ENCODE measurements at regions not wholly inside any gene's neighbourhood (a gene's known extent, or its start where the extent isn't known, plus 50 kb on each side); places are given as distances from the start of the nearest gene placed in this dataset.

DNA sequence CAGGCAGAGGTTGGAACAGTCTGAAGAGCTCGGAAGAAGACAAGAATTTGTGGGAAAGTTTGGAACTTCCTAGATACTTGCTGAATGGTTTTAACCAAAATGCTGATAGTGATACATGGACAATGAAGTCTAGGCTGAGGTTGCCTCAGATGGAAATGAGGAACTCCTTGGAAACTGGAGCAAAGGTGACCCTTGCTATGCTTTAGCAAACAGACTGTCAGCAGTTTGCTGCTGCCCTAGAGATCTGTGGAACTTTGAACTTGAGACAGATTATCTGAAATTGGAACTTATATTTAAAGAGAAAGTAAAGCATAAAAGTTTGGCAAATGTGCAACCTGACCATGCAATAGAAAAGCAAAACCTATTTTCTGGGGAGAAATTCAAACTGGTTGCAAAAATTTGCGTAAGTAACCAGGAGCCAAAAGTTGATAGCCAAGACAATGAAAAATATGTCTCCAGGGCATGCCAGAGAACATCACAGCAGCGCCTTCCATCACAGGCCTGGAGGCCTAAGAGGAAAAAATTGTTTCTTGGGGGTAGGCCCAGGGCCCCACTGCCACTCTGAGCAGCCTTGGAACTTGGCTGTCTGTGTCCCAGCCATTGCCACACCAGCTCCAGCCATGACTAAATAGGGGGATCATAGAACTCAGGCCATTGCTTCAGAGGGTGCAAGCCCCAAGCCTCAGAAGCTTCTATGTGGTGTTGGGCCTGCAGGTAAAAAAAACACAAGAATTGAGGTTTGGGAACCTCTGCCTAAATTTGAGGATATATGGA, 675.3 kb downstream of the LTN1 start:
- ChIA-PET CTCF (no interaction called here), POLR2A (no interaction called here)
- 91% methylated on average over 3 of the region's 3 CpGs for WGBS (ENCODE audit: insufficient coverage)
- Mint-ChIP-seq H3K4me3 (no peak overlapping the region), H3K9me3 (ENCODE audit: insufficient read depth) (peaks cover 2% of the 10 kb centered on the region), H3K27me3 (no peaks in the 10 kb centered on the region), H3K27ac (no peak overlapping the region), H3K4me1 (no peaks in the 10 kb centered on the region)
- H4K20me1 ChIP-seq (ENCODE audit: control insufficient read depth, insufficient read depth, low read length, poor library complexity, severe bottlenecking): no peaks in the 10 kb centered on the region
- H3K36me3 ChIP-seq (replicated peaks in 1 of 2; ENCODE audit: control extremely low read depth in 1 of 2, control insufficient read depth in 1 of 2, extremely low read depth in 1 of 2, insufficient read depth in 2 of 2, low read length in 1 of 2): no peaks in the 10 kb centered on the region
- H3K4me1 ChIP-seq (ENCODE audit: control insufficient read depth in 2 of 2, insufficient read depth in 2 of 2, low read length in 2 of 2): no peaks in the 10 kb centered on the region
- DNase-seq (no peak), ATAC-seq (ENCODE audit: low read depth) (no peak)
- H3K9me3 ChIP-seq (ENCODE audit: control extremely low read depth in 1 of 3, control insufficient read depth in 2 of 3, insufficient read depth in 1 of 3, low read length in 2 of 3): no peaks in the 10 kb centered on the region
- H3K9ac ChIP-seq (ENCODE audit: low read length): no peak overlapping the region
- no peak overlapping the region for H3K4me2 ChIP-seq (replicated peaks; ENCODE audit: low read depth, low read length, poor library complexity, severe bottlenecking)
- H3K27ac ChIP-seq (ENCODE audit: low read length in 2 of 2): no peak overlapping the region
- no peaks in the 10 kb centered on the region for H3K27me3 ChIP-seq (replicated peaks in 1 of 4; ENCODE audit: control extremely low read depth in 1 of 4, control insufficient read depth in 3 of 4, insufficient read depth in 4 of 4, low read length in 3 of 4)
- H3K79me2 ChIP-seq (ENCODE audit: control insufficient read depth, insufficient read depth, low read length): no peaks in the 10 kb centered on the region
- intact Hi-C loops (cut with micrococcal nuclease): no loop called here
- no peak overlapping the region for H2AFZ ChIP-seq (ENCODE audit: insufficient read depth, low read depth, low read length, poor library complexity, severe bottlenecking)
- TF ChIP-seq EZH2 (IDR thresholded peaks at IDR 0.05; ENCODE audit: borderline replicate concordance, insufficient read depth, low read depth, low read length, poor library complexity, severe bottlenecking): no peak
- TF ChIP-seq, protein P1, sequence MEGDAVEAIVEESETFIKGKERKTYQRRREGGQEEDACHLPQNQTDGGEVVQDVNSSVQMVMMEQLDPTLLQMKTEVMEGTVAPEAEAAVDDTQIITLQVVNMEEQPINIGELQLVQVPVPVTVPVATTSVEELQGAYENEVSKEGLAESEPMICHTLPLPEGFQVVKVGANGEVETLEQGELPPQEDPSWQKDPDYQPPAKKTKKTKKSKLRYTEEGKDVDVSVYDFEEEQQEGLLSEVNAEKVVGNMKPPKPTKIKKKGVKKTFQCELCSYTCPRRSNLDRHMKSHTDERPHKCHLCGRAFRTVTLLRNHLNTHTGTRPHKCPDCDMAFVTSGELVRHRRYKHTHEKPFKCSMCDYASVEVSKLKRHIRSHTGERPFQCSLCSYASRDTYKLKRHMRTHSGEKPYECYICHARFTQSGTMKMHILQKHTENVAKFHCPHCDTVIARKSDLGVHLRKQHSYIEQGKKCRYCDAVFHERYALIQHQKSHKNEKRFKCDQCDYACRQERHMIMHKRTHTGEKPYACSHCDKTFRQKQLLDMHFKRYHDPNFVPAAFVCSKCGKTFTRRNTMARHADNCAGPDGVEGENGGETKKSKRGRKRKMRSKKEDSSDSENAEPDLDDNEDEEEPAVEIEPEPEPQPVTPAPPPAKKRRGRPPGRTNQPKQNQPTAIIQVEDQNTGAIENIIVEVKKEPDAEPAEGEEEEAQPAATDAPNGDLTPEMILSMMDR (IDR thresholded peaks at IDR 0.05): no peak
- no peak overlapping the region for H3K4me3 ChIP-seq (ENCODE audit: control extremely low read depth in 1 of 5, extremely low read depth in 1 of 5, insufficient read depth in 1 of 5, low read depth in 2 of 5, low read length in 4 of 5)

DNA sequence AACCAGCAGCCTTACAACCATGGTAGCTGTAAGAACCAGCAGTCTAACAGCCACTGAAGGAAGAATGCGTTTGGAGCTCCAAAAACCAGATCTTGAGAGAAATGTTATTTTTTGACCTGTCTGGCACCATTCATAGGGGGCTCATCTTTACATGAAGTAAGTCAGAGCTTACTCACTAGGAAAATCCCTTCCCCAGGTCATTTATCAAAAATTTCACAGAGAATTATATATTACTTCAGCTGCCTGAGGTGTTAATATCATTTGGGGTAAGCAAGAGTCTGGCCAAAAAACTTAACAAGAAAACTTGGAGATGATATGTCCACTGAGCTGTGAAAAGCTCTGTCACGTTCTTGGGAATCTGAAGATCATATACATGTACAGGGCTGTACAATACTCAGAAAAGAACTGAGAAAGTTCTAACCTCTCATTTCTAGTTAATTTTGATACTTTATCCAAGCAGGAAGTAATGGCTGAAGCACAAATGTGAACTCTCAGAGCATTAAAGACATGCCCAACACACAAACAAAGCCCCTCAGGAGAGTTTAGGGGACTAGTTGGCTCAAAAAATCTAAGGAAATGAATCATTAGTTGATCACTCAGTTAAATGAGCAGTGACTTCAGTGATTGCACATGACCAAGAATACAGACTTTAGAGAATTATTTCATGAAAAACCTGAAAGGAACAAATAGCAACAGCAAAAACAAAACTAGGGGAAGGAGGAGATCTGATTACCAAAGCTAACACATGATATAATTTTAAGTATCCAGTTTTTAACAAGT, 681.1 kb downstream of the LTN1 start:
- intact Hi-C loops (cut with micrococcal nuclease): no loop called here
- H3K4me2 ChIP-seq (replicated peaks; ENCODE audit: low read depth, low read length, poor library complexity, severe bottlenecking): no peak overlapping the region
- H3K9me3 Mint-ChIP-seq (ENCODE audit: insufficient read depth): peaks cover 2% of the 10 kb centered on the region
- H3K27ac ChIP-seq (ENCODE audit: low read length in 2 of 2): no peak overlapping the region
- ChIA-PET POLR2A (no interaction called here), CTCF (no interaction called here)
- H3K4me1 ChIP-seq (ENCODE audit: control insufficient read depth in 2 of 2, insufficient read depth in 2 of 2, low read length in 2 of 2): no peaks in the 10 kb centered on the region
- H3K4me1 Mint-ChIP-seq: no peaks in the 10 kb centered on the region
- H2AFZ ChIP-seq (ENCODE audit: insufficient read depth, low read depth, low read length, poor library complexity, severe bottlenecking): no peak overlapping the region
- TF ChIP-seq EZH2 (IDR thresholded peaks at IDR 0.05; ENCODE audit: borderline replicate concordance, insufficient read depth, low read depth, low read length, poor library complexity, severe bottlenecking): no peak
- TF ChIP-seq, protein P1 (IDR thresholded peaks at IDR 0.05): no peak
- H3K27me3 ChIP-seq (replicated peaks in 1 of 4; ENCODE audit: control extremely low read depth in 1 of 4, control insufficient read depth in 3 of 4, insufficient read depth in 4 of 4, low read length in 3 of 4): no peaks in the 10 kb centered on the region
- DNase-seq: no peak
- no peak overlapping the region for H3K4me3 Mint-ChIP-seq
- no peak overlapping the region for H3K27ac Mint-ChIP-seq
- no peaks in the 10 kb centered on the region for H3K27me3 Mint-ChIP-seq
- no peaks in the 10 kb centered on the region for H3K9me3 ChIP-seq (ENCODE audit: control extremely low read depth in 1 of 3, control insufficient read depth in 2 of 3, insufficient read depth in 1 of 3, low read length in 2 of 3)
- no peaks in the 10 kb centered on the region for H3K36me3 ChIP-seq (replicated peaks in 1 of 2; ENCODE audit: control extremely low read depth in 1 of 2, control insufficient read depth in 1 of 2, extremely low read depth in 1 of 2, insufficient read depth in 2 of 2, low read length in 1 of 2)
- no peaks in the 10 kb centered on the region for H4K20me1 ChIP-seq (ENCODE audit: control insufficient read depth, insufficient read depth, low read length, poor library complexity, severe bottlenecking)
- no peak overlapping the region for H3K4me3 ChIP-seq (ENCODE audit: control extremely low read depth in 1 of 5, extremely low read depth in 1 of 5, insufficient read depth in 1 of 5, low read depth in 2 of 5, low read length in 4 of 5)
- H3K9ac ChIP-seq (ENCODE audit: low read length): no peak overlapping the region
- no peak for ATAC-seq (ENCODE audit: low read depth)
- no peaks in the 10 kb centered on the region for H3K79me2 ChIP-seq (ENCODE audit: control insufficient read depth, insufficient read depth, low read length)
- WGBS (ENCODE audit: insufficient coverage): no CpG with 5 or more reads among the region's 2 CpGs
